ENCODE measurements at regions not wholly inside any gene's neighbourhood (a gene's known extent, or its start where the extent isn't known, plus 50 kb on each side); places are given as distances from the start of the nearest gene placed in this dataset.

DNA sequence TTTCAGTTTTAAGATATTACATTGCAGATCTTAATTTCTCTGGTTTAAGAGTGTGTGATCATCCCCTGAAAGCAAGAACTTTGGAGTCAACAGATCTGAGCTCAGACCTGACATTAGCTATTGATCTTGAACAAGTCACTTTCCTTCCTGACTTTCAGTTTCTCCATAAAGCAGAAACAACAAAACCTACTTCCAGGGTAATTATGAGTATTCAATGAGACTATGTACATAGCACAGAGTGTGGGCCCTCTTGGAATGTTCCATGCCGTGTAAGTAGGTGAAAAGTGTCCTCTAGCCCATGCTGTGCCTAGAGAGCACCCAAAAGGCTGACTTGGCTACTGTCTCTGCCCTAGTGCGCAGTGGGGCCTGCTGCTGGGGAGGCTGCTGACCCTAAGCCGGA, 188.0 kb upstream of the RPL34 start:
- no peak overlapping the region for H3K9ac ChIP-seq (ENCODE audit: low read length)
- no peak overlapping the region for H3K27ac ChIP-seq (ENCODE audit: low read length, poor library complexity, severe bottlenecking)
- WGBS: 92% methylated on average over 3 of the region's 3 CpGs
- H3K27me3 ChIP-seq (ENCODE audit: control insufficient read depth in 1 of 2, insufficient read depth in 1 of 2, low read length in 2 of 2): no peaks in the 10 kb centered on the region
- H4K91ac ChIP-seq (ENCODE audit: low read length): peak overlapping the region; percentile 18
- no peak overlapping the region for H3K23ac ChIP-seq (ENCODE audit: low read length in 2 of 2)
- H2AFZ ChIP-seq (ENCODE audit: low read depth, low read length): no peak overlapping the region
- peak overlapping the region; percentile 60 for H2BK15ac ChIP-seq (ENCODE audit: low read depth, poor library complexity, severe bottlenecking)
- no peak for DNase-seq
- peak overlapping the region in 1 of 2 experiments; percentile 78 for H3K18ac ChIP-seq (ENCODE audit: low read depth in 1 of 2, low read length in 2 of 2)
- no peaks in the 10 kb centered on the region for H3K79me1 ChIP-seq (replicated peaks; ENCODE audit: low read length, poor library complexity, severe bottlenecking)
- peak overlapping the region in 1 of 2 experiments; percentile 40 for H3K4ac ChIP-seq (ENCODE audit: low read depth in 1 of 2, low read length in 2 of 2)
- no peaks in the 10 kb centered on the region for H3K36me3 ChIP-seq (ENCODE audit: control insufficient read depth in 1 of 2, insufficient read depth in 2 of 2, low read depth in 1 of 2, low read length in 2 of 2)
- H2BK120ac ChIP-seq (ENCODE audit: low read depth, low read length): no peak overlapping the region
- H2BK5ac ChIP-seq (ENCODE audit: low read depth, low read length, poor library complexity, severe bottlenecking): no peak overlapping the region
- no peak overlapping the region for H3K4me3 ChIP-seq (ENCODE audit: insufficient read depth in 1 of 2, low read depth in 1 of 2, low read length in 2 of 2)
- H3K14ac ChIP-seq (ENCODE audit: low read length in 2 of 2): no peak overlapping the region
- H2AK5ac ChIP-seq (ENCODE audit: low read length, severe bottlenecking): no peak overlapping the region
- no peaks in the 10 kb centered on the region for H3K4me1 ChIP-seq (ENCODE audit: control insufficient read depth, insufficient read depth, low read depth, low read length)
- H2BK12ac ChIP-seq (ENCODE audit: low read length in 2 of 2): peak overlapping the region in 1 of 2 experiments; percentile 93
- H3K4me2 ChIP-seq (ENCODE audit: low read length, poor library complexity, severe bottlenecking): no peak overlapping the region
- peak overlapping the region; percentile 27 for H4K8ac ChIP-seq (ENCODE audit: low read length)
- H3K9me3 ChIP-seq (ENCODE audit: control insufficient read depth, low read length): no peaks in the 10 kb centered on the region

DNA sequence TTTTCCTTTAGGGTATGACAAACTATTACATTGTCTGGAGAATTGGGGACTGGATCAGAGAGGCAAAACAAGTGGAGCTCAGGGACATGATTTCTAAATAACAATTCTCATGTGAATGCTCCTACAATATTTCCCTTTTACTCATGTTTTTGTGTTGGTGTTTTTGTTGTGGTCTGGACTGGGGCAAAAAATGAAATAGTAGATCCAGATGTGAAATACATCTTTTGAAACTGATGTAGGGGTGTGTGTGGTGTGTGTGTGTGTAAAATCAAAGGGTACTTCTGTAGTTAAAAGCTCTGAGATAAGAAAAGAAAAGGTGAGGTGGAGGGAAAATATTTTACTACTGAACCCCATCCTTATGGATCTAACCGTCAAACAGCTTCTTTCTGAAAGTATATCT, 188.4 kb upstream of the RPL34 start:
- Histone ChIP-seq H2BK15ac (ENCODE audit: low read depth, poor library complexity, severe bottlenecking) (no peak overlapping the region), H3K14ac (ENCODE audit: low read length in 2 of 2) (no peak overlapping the region), H3K4me1 (ENCODE audit: control insufficient read depth, insufficient read depth, low read depth, low read length) (no peaks in the 10 kb centered on the region), H3K23ac (ENCODE audit: low read length in 2 of 2) (no peak overlapping the region), H3K27ac (ENCODE audit: low read length, poor library complexity, severe bottlenecking) (no peak overlapping the region), H3K9me3 (ENCODE audit: control insufficient read depth, low read length) (no peaks in the 10 kb centered on the region), H3K27me3 (ENCODE audit: control insufficient read depth in 1 of 2, insufficient read depth in 1 of 2, low read length in 2 of 2) (no peaks in the 10 kb centered on the region), H2AFZ (ENCODE audit: low read depth, low read length) (no peak overlapping the region), H4K91ac (ENCODE audit: low read length) (no peak overlapping the region), H2BK5ac (ENCODE audit: low read depth, low read length, poor library complexity, severe bottlenecking) (no peak overlapping the region), H3K18ac (ENCODE audit: low read depth in 1 of 2, low read length in 2 of 2) (no peak overlapping the region), H3K36me3 (ENCODE audit: control insufficient read depth in 1 of 2, insufficient read depth in 2 of 2, low read depth in 1 of 2, low read length in 2 of 2) (no peaks in the 10 kb centered on the region), H2BK120ac (ENCODE audit: low read depth, low read length) (no peak overlapping the region), H3K79me1 (replicated peaks; ENCODE audit: low read length, poor library complexity, severe bottlenecking) (no peaks in the 10 kb centered on the region), H3K9ac (ENCODE audit: low read length) (no peak overlapping the region), H2AK5ac (ENCODE audit: low read length, severe bottlenecking) (no peak overlapping the region), H3K4ac (ENCODE audit: low read depth in 1 of 2, low read length in 2 of 2) (no peak overlapping the region), H4K8ac (ENCODE audit: low read length) (no peak overlapping the region), H3K4me3 (ENCODE audit: insufficient read depth in 1 of 2, low read depth in 1 of 2, low read length in 2 of 2) (no peak overlapping the region), H2BK12ac (ENCODE audit: low read length in 2 of 2) (no peak overlapping the region), H3K4me2 (ENCODE audit: low read length, poor library complexity, severe bottlenecking) (no peak overlapping the region)
- no CpG with 5 or more reads among the region's 1 CpG for WGBS
- DNase-seq: no peak

DNA sequence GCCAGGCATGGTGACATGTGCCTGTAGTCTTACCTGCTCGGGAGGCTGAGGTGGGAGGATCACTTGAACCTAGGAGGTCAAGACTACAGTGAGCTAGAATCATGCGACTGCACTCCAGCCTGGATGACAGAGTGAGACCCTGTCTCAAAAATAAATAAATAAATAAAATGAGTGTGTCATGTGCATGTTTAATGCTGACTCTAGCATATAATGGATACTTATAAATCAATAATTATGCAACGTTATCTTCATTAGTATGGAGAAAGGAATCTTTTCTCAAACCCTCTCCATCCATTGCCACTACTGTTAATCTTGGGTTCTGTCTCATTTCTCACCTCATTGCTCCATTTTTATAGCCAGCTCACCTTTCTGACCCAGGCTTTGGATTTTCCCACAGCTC, 189.5 kb upstream of the RPL34 start:
- no peak overlapping the region for H2BK5ac ChIP-seq (ENCODE audit: low read depth, low read length, poor library complexity, severe bottlenecking)
- no peaks in the 10 kb centered on the region for H3K36me3 ChIP-seq (ENCODE audit: control insufficient read depth in 1 of 2, insufficient read depth in 2 of 2, low read depth in 1 of 2, low read length in 2 of 2)
- no peaks in the 10 kb centered on the region for H3K27me3 ChIP-seq (ENCODE audit: control insufficient read depth in 1 of 2, insufficient read depth in 1 of 2, low read length in 2 of 2)
- no peak overlapping the region for H3K4ac ChIP-seq (ENCODE audit: low read depth in 1 of 2, low read length in 2 of 2)
- no peak overlapping the region for H2AFZ ChIP-seq (ENCODE audit: low read depth, low read length)
- H3K4me1 ChIP-seq (ENCODE audit: control insufficient read depth, insufficient read depth, low read depth, low read length): no peaks in the 10 kb centered on the region
- H3K23ac ChIP-seq (ENCODE audit: low read length in 2 of 2): no peak overlapping the region
- no peak overlapping the region for H2BK15ac ChIP-seq (ENCODE audit: low read depth, poor library complexity, severe bottlenecking)
- H3K9me3 ChIP-seq (ENCODE audit: control insufficient read depth, low read length): no peaks in the 10 kb centered on the region
- no peak overlapping the region for H3K14ac ChIP-seq (ENCODE audit: low read length in 2 of 2)
- H3K27ac ChIP-seq (ENCODE audit: low read length, poor library complexity, severe bottlenecking): no peak overlapping the region
- H4K8ac ChIP-seq (ENCODE audit: low read length): no peak overlapping the region
- DNase-seq: no peak
- no peak overlapping the region for H2AK5ac ChIP-seq (ENCODE audit: low read length, severe bottlenecking)
- H3K4me2 ChIP-seq (ENCODE audit: low read length, poor library complexity, severe bottlenecking): no peak overlapping the region
- H2BK120ac ChIP-seq (ENCODE audit: low read depth, low read length): no peak overlapping the region
- H3K18ac ChIP-seq (ENCODE audit: low read depth in 1 of 2, low read length in 2 of 2): no peak overlapping the region
- H3K79me1 ChIP-seq (replicated peaks; ENCODE audit: low read length, poor library complexity, severe bottlenecking): no peaks in the 10 kb centered on the region
- H3K4me3 ChIP-seq (ENCODE audit: insufficient read depth in 1 of 2, low read depth in 1 of 2, low read length in 2 of 2): no peak overlapping the region
- 94% methylated on average over 2 of the region's 3 CpGs for WGBS
- no peak overlapping the region for H2BK12ac ChIP-seq (ENCODE audit: low read length in 2 of 2)
- no peak overlapping the region for H3K9ac ChIP-seq (ENCODE audit: low read length)
- H4K91ac ChIP-seq (ENCODE audit: low read length): no peak overlapping the region

DNA sequence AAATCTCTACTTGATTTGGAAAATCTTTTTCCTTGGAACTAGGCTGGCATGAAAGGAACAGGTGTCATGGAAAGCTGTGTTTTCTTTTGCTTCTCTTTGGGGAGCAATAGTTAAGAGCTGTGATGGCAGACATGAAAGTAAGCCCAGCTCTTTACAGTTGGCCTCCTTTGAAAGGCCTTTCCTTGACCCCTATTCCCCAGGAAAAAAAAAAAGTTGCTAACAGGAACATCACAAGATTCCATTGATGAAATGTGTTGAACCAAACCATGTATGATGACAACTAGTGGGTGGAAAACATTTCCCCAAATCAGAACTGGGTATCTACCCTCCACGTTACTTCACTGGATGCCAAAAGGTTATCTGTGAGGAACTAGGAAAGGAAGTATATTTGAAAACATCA, 190.7 kb upstream of the RPL34 start:
- Histone ChIP-seq H3K4ac (ENCODE audit: low read depth in 1 of 2, low read length in 2 of 2) (no peak overlapping the region), H2AK5ac (ENCODE audit: low read length, severe bottlenecking) (no peak overlapping the region), H3K14ac (ENCODE audit: low read length in 2 of 2) (no peak overlapping the region), H3K4me2 (ENCODE audit: low read length, poor library complexity, severe bottlenecking) (no peak overlapping the region), H3K4me1 (ENCODE audit: control insufficient read depth, insufficient read depth, low read depth, low read length) (no peaks in the 10 kb centered on the region), H3K9me3 (ENCODE audit: control insufficient read depth, low read length) (no peaks in the 10 kb centered on the region), H3K23ac (ENCODE audit: low read length in 2 of 2) (no peak overlapping the region), H3K79me1 (replicated peaks; ENCODE audit: low read length, poor library complexity, severe bottlenecking) (no peaks in the 10 kb centered on the region), H2BK5ac (ENCODE audit: low read depth, low read length, poor library complexity, severe bottlenecking) (no peak overlapping the region), H3K27me3 (ENCODE audit: control insufficient read depth in 1 of 2, insufficient read depth in 1 of 2, low read length in 2 of 2) (no peaks in the 10 kb centered on the region), H3K18ac (ENCODE audit: low read depth in 1 of 2, low read length in 2 of 2) (no peak overlapping the region), H2BK12ac (ENCODE audit: low read length in 2 of 2) (no peak overlapping the region), H2BK15ac (ENCODE audit: low read depth, poor library complexity, severe bottlenecking) (no peak overlapping the region), H4K8ac (ENCODE audit: low read length) (no peak overlapping the region), H3K36me3 (ENCODE audit: control insufficient read depth in 1 of 2, insufficient read depth in 2 of 2, low read depth in 1 of 2, low read length in 2 of 2) (no peaks in the 10 kb centered on the region), H3K4me3 (ENCODE audit: insufficient read depth in 1 of 2, low read depth in 1 of 2, low read length in 2 of 2) (no peak overlapping the region), H2BK120ac (ENCODE audit: low read depth, low read length) (no peak overlapping the region), H3K27ac (ENCODE audit: low read length, poor library complexity, severe bottlenecking) (no peak overlapping the region), H3K9ac (ENCODE audit: low read length) (no peak overlapping the region), H2AFZ (ENCODE audit: low read depth, low read length) (no peak overlapping the region), H4K91ac (ENCODE audit: low read length) (no peak overlapping the region)
- no peak for DNase-seq
- no CpG with 5 or more reads among the region's 1 CpG for WGBS
